Right lobe of liver (tissue), 4 donors: ENCODE measurements at regions not wholly inside any gene's neighbourhood (a gene's known extent, or its start where the extent isn't known, plus 50 kb on each side); places are given as distances from the start of the nearest gene placed in this dataset.

Experiments
- POLR2A ChIP-seq: fragments of 450-650 bp; IDR thresholded peaks from one replicate; pipeline ENCODE4 v1.6.1; 2017; ENCODE audit warnings: antibody characterized with exemption, mild to moderate bottlenecking
- TF ChIP-seq, protein P1 (sequence below), 4 donors: fragments of 200-600 bp in 3 of 4; fragments of 450-650 bp in 1 of 4; IDR thresholded peaks; one replicate each; pipeline versions ENCODE4 v1.5.1 to v1.8.0; 2016 to 2022; ENCODE audit warnings: antibody characterized with exemption in 4 of 4, mild to moderate bottlenecking in 2 of 4
- donor health status: DM: no; HTN: no; CAD: no.
- donor health status: DM: no; HTN: no; CAD: no.
- donor health status: DM: no; HTN: yes; CAD: no.

DNA sequence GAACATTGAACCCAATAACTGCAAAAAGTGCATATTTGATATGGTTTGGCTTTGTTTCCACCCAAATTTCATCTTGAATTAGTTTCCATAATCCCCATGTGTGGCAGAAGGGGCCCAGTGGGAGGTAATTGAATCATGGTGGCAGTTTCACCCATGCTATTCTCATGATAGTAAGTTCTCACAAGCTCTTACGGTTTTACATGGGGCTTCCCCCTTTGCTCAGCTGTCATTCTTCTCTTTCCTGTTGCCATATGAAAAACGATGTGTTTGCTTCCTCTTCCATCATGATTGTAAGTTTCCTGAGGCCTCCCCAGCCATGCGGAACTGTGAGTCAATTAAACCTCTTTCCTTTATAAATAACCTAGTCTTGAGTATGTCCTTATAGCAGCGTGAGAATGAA lies 127.6 kb downstream of the CHD9NB start:
- TF ChIP-seq, protein P1, sequence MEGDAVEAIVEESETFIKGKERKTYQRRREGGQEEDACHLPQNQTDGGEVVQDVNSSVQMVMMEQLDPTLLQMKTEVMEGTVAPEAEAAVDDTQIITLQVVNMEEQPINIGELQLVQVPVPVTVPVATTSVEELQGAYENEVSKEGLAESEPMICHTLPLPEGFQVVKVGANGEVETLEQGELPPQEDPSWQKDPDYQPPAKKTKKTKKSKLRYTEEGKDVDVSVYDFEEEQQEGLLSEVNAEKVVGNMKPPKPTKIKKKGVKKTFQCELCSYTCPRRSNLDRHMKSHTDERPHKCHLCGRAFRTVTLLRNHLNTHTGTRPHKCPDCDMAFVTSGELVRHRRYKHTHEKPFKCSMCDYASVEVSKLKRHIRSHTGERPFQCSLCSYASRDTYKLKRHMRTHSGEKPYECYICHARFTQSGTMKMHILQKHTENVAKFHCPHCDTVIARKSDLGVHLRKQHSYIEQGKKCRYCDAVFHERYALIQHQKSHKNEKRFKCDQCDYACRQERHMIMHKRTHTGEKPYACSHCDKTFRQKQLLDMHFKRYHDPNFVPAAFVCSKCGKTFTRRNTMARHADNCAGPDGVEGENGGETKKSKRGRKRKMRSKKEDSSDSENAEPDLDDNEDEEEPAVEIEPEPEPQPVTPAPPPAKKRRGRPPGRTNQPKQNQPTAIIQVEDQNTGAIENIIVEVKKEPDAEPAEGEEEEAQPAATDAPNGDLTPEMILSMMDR (IDR thresholded peaks at IDR 0.05), result no peak
- TF ChIP-seq POLR2A, result no peak
